ENCODE measurements at regions not wholly inside any gene's neighbourhood (a gene's known extent, or its start where the extent isn't known, plus 50 kb on each side); places are given as distances from the start of the nearest gene placed in this dataset.

DNA sequence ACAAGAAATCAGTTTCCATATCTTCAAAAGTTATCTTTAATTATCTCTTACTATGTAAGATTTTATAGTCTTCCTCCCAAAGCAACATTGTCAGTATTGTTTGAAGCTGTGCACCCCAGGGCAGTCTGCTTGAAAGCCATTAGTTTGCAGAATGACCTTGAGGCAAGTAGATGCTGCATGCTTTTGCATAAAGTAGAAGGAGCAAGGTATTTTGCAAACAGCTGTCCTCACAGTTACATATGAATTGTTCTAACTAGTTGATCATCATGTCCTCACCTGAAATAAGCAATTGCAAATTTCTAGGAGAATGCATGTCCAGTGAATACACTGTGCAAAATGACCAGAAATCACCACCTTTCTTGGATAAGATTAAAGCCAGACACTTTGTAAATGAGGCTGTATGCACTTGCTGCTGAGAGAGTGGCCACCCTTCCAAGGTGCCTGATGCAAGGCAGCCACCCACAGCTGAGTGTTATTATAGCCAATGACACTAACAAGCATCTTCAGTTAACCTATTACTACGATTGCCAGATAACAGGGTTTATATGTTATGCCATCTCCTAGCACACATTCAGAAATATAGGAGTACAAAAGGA, 730.0 kb upstream of the TMEM132C start:
- Histone ChIP-seq H3K27me3 (ENCODE audit: control insufficient read depth, insufficient read depth, low read length) (no peaks in the 10 kb centered on the region), H3K4me1 (ENCODE audit: control insufficient read depth, insufficient read depth, low read length) (no peaks in the 10 kb centered on the region), H3K9ac (ENCODE audit: low read length) (no peak overlapping the region), H3K36me3 (ENCODE audit: control insufficient read depth, insufficient read depth, low read length) (no peaks in the 10 kb centered on the region), H3K27ac (ENCODE audit: low read depth, low read length) (no peak overlapping the region), H3K4me3 (ENCODE audit: low read length) (no peak overlapping the region)

DNA sequence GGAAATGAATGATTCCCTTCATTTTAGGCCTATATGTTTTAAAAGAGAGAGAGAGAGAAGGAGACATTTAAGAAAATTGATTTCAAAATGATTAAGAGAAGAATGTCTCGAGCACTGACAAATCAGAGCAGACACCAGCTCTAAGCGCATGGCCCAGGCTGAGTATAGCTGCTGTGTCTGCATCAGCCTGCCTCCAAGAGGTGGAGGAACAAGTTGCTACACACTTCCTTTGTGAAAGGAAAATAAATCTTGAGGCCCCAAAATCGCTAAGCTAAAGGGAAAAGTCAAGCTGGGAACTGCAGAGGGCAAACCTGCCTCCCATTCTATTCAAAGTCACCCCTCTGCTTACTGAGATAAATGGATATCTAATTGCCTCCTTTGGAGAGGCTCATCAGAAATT, 728.7 kb upstream of the TMEM132C start:
- H3K36me3 ChIP-seq (ENCODE audit: control insufficient read depth, insufficient read depth, low read length): no peaks in the 10 kb centered on the region
- H3K4me3 ChIP-seq (ENCODE audit: low read length): no peak overlapping the region
- no peaks in the 10 kb centered on the region for H3K27me3 ChIP-seq (ENCODE audit: control insufficient read depth, insufficient read depth, low read length)
- H3K27ac ChIP-seq (ENCODE audit: low read depth, low read length): no peak overlapping the region
- H3K9ac ChIP-seq (ENCODE audit: low read length): no peak overlapping the region
- no peaks in the 10 kb centered on the region for H3K4me1 ChIP-seq (ENCODE audit: control insufficient read depth, insufficient read depth, low read length)

DNA sequence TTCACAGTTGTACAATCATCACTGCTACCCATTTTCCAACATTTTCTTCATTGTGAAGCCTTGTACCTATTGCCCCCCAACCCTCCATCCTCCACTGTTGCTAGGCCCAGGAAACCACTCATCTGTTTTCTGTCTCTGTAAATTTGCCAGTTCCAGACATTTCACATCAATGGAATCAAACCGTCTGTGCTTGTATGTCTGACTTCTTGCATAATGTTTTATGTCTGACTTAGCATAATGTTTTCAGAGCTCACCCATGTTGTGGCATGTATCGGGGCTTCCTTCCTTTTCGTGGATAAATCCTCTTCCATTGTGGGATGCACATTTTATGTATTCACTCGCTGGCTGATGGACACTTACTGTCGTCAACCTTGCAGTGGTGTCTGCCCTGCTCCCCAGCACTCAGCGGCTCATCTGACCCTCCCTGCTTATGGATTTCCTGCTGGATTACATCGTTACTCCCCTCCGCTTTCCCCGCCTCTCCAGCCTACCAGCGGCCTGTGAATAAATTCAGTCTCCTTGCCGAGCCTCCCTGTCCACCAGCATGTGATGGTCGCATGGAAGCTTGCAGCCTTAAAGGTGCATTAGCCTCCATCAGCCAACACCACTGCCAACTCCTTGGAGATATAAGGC, 727.6 kb upstream of the TMEM132C start:
- Histone ChIP-seq H3K36me3 (ENCODE audit: control insufficient read depth, insufficient read depth, low read length) (no peaks in the 10 kb centered on the region), H3K4me1 (ENCODE audit: control insufficient read depth, insufficient read depth, low read length) (no peaks in the 10 kb centered on the region), H3K27me3 (ENCODE audit: control insufficient read depth, insufficient read depth, low read length) (no peaks in the 10 kb centered on the region), H3K9ac (ENCODE audit: low read length) (no peak overlapping the region), H3K4me3 (ENCODE audit: low read length) (no peak overlapping the region), H3K27ac (ENCODE audit: low read depth, low read length) (no peak overlapping the region)

DNA sequence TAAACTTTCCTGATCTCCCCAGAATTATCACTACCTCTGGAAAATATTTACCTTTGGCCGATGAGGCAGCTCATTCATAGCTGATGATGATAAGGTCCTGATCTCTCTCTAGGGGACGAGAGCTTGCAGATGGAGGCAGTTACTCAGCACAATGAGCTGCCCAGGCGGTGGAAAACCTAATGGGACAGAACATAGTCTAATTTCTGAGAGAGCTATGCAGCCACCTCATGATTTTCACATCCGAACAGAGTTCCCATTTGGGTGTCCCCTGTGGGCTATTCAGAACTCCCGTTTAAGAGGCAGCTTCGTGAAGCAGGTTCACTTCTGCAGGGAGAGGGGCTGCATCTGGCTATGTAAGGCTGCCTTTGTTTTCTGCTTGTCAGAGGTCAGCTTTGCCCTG, 724.6 kb upstream of the TMEM132C start:
- Histone ChIP-seq H3K36me3 (ENCODE audit: control insufficient read depth, insufficient read depth, low read length) (no peaks in the 10 kb centered on the region), H3K27me3 (ENCODE audit: control insufficient read depth, insufficient read depth, low read length) (no peaks in the 10 kb centered on the region), H3K27ac (ENCODE audit: low read depth, low read length) (no peak overlapping the region), H3K4me3 (ENCODE audit: low read length) (no peak overlapping the region), H3K4me1 (ENCODE audit: control insufficient read depth, insufficient read depth, low read length) (no peaks in the 10 kb centered on the region), H3K9ac (ENCODE audit: low read length) (no peak overlapping the region)

DNA sequence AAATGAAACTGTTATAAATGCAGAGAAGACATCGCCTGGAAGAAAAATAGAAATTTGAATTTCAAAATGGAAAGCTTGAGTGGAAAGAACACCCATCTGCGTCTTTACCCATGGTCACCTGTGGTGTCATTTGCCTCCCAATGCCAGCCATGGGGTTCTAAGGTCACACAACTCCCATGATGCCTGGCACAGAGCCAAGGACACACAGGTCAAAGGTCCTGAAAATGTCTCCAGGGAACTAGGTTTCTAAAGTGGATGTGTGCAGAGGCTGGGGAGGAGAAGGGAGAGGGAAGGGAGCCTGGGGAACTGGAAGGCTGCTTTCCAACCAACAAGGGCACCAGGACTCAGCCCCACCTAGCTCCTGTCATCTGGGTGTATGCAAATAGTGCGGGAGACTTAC, 724.0 kb upstream of the TMEM132C start:
- no peaks in the 10 kb centered on the region for H3K4me1 ChIP-seq (ENCODE audit: control insufficient read depth, insufficient read depth, low read length)
- H3K27me3 ChIP-seq (ENCODE audit: control insufficient read depth, insufficient read depth, low read length): no peaks in the 10 kb centered on the region
- H3K27ac ChIP-seq (ENCODE audit: low read depth, low read length): no peak overlapping the region
- H3K4me3 ChIP-seq (ENCODE audit: low read length): no peak overlapping the region
- H3K9ac ChIP-seq (ENCODE audit: low read length): no peak overlapping the region
- no peaks in the 10 kb centered on the region for H3K36me3 ChIP-seq (ENCODE audit: control insufficient read depth, insufficient read depth, low read length)

DNA sequence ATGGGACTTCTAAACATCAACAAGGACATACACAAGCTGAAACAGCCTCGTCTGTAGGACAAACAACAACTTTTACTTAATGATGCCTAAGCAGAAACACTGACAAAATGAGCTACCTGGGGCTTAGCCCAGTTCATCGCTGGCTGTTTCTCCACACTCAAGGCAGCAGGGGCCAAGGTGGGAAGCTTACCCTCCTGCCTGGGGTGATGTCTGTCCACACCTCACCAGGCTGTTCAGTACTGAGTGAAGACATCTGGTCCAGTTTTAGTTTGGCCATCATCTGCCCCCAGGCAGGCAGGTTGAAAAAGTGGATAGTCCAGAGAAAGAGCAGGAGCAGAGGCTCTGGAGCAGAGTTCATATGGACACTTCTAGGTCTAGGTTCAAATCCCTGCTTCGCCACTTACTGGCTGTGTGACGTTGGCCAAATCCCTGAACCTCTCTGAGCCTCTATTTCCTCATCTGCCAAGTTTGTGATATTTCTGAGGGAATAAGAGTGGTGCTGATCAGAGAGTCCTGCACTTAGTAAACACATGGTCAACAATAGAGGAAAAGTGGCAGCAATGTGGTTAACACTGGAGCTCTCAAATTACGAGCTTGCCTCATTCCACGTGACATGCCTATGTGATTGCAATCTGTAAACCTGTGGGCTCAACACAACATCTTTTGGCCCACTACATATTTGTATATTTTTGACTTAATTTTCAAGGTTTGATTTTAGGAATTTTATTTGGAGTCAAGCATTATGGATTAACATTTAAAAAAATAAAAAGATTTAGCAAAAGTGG, 720.1 kb upstream of the TMEM132C start:
- Histone ChIP-seq H3K27ac (ENCODE audit: low read depth, low read length) (no peak overlapping the region), H3K4me1 (ENCODE audit: control insufficient read depth, insufficient read depth, low read length) (no peaks in the 10 kb centered on the region), H3K4me3 (ENCODE audit: low read length) (no peak overlapping the region), H3K36me3 (ENCODE audit: control insufficient read depth, insufficient read depth, low read length) (no peaks in the 10 kb centered on the region), H3K9ac (ENCODE audit: low read length) (no peak overlapping the region), H3K27me3 (ENCODE audit: control insufficient read depth, insufficient read depth, low read length) (no peaks in the 10 kb centered on the region)

DNA sequence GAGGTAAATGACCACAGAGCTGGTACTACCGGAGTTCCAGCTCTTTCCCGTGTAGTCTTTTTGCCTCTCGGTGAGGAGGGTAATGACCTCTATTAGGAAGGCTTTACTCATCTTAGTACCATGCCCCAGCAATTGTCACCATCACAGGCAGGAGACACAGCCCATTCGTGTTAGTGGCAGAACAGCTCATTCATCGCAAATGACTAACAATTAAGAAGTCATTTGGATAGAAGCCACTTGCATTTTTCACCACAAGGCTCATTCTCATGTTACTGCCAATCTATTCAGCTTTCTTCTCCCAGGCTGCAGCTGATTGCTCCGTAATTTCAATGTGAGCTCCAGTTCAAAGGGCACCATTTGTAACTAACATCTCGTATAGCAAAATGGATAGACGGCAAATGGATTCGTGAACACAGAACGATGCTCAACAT, 718.8 kb upstream of the TMEM132C start:
- H3K4me1 ChIP-seq (ENCODE audit: control insufficient read depth, insufficient read depth, low read length): no peaks in the 10 kb centered on the region
- no peak overlapping the region for H3K4me3 ChIP-seq (ENCODE audit: low read length)
- H3K36me3 ChIP-seq (ENCODE audit: control insufficient read depth, insufficient read depth, low read length): no peaks in the 10 kb centered on the region
- H3K27me3 ChIP-seq (ENCODE audit: control insufficient read depth, insufficient read depth, low read length): no peaks in the 10 kb centered on the region
- no peak overlapping the region for H3K27ac ChIP-seq (ENCODE audit: low read depth, low read length)
- no peak overlapping the region for H3K9ac ChIP-seq (ENCODE audit: low read length)

DNA sequence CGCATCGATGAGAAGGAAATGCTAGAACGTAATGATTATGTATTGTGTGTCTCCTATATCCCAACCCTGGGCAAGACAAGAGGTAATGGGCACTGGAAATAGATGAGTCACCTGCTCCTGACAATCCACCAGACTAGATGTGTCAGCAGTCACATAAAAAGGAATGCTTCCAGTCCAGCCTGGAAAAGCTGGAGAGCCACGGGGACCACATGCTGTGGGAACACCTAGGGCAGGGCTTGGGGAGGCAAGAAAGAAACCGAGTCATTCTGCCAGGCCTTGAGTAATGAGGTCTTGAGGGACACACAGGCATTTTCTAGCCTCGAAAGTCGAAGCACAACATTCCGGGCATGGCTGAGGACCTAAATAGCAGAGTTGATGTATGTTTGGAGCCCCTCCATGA, 716.7 kb upstream of the TMEM132C start:
- Histone ChIP-seq H3K27me3 (ENCODE audit: control insufficient read depth, insufficient read depth, low read length) (no peaks in the 10 kb centered on the region), H3K4me3 (ENCODE audit: low read length) (no peak overlapping the region), H3K27ac (ENCODE audit: low read depth, low read length) (no peak overlapping the region), H3K9ac (ENCODE audit: low read length) (no peak overlapping the region), H3K4me1 (ENCODE audit: control insufficient read depth, insufficient read depth, low read length) (no peaks in the 10 kb centered on the region), H3K36me3 (ENCODE audit: control insufficient read depth, insufficient read depth, low read length) (no peaks in the 10 kb centered on the region)

DNA sequence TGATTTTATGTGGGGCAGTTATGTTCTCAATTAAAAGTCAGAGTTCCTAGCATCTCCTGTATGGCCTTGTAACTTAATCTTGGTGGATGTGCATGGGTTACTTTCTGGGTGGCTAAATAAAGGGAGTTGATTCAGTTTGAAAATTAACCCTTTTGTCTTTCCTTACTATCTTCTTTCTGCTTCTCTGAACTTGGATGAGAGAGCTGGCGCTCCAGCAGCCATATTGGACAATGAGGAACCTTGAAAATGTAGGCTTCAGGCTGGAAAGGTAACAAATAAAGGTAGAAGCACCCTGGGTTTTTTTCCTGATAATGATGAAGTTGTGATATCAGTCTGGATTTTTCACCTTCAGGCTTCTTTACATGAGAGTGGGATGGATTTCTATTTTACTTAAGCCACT, 714.1 kb upstream of the TMEM132C start:
- H3K9ac ChIP-seq (ENCODE audit: low read length): no peak overlapping the region
- no peak overlapping the region for H3K4me3 ChIP-seq (ENCODE audit: low read length)
- no peak overlapping the region for H3K27ac ChIP-seq (ENCODE audit: low read depth, low read length)
- no peaks in the 10 kb centered on the region for H3K36me3 ChIP-seq (ENCODE audit: control insufficient read depth, insufficient read depth, low read length)
- H3K27me3 ChIP-seq (ENCODE audit: control insufficient read depth, insufficient read depth, low read length): no peaks in the 10 kb centered on the region
- no peaks in the 10 kb centered on the region for H3K4me1 ChIP-seq (ENCODE audit: control insufficient read depth, insufficient read depth, low read length)

DNA sequence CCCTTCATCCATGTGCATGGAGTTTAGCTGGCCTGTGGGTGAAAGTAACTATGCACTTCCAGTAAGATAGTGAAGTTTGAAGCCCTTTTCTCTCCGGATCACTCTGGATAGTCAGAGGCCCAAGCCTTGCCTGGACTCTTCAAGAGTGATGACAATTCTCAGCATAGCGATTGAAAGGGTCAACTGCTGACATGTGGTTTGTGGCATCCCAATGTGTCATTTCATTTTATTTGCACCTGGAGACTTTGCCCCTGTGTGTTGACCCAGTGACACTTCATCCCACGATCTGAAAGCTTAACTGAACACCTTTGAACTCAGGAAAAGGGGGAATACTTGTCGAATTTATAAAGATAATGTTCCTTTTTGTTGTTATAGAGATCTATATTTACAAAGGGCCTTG, 711.9 kb upstream of the TMEM132C start:
- no peaks in the 10 kb centered on the region for H3K27me3 ChIP-seq (ENCODE audit: control insufficient read depth, insufficient read depth, low read length)

DNA sequence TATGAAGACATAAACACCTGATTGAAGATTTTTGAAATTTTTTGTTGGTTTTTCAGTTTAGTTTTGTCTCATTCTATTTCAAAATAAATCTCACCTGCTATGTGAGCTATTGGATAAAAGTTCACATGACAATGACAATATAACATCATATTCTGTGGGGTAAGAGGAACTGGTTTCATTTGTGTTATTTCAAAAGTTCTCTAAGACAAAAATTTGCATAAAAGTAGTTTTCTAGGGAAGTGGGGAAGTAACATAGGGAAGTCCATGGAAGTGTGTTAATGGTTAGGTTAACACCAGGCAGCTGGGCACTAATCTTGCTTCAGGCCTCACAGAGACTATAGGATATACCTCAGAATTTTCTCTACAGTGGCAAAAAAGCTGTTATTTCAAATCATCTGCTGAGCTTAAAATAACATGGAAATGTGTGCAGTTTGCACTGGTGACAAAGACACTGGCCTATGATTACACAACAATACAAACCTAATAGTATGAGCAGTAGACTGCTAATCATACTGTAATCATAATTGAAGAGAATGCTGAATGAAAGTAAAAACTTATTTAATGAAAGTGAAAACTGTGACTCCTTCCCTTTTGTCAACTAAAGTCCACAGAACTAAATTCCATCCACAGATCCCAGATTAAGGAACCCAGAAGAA, 710.6 kb upstream of the TMEM132C start:
- Histone ChIP-seq H3K4me1 (ENCODE audit: control insufficient read depth, insufficient read depth, low read length) (no peaks in the 10 kb centered on the region), H3K36me3 (ENCODE audit: control insufficient read depth, insufficient read depth, low read length) (no peaks in the 10 kb centered on the region), H3K27me3 (ENCODE audit: control insufficient read depth, insufficient read depth, low read length) (no peaks in the 10 kb centered on the region), H3K9ac (ENCODE audit: low read length) (no peak overlapping the region), H3K4me3 (ENCODE audit: low read length) (no peak overlapping the region), H3K27ac (ENCODE audit: low read depth, low read length) (no peak overlapping the region)

More for the DNA sequence above, 711.9 kb upstream of the TMEM132C start:
- H3K4me3 ChIP-seq (ENCODE audit: low read length): no peak overlapping the region
- no peak overlapping the region for H3K27ac ChIP-seq (ENCODE audit: low read depth, low read length)
- no peak overlapping the region for H3K9ac ChIP-seq (ENCODE audit: low read length)
- no peaks in the 10 kb centered on the region for H3K36me3 ChIP-seq (ENCODE audit: control insufficient read depth, insufficient read depth, low read length)
- no peaks in the 10 kb centered on the region for H3K4me1 ChIP-seq (ENCODE audit: control insufficient read depth, insufficient read depth, low read length)

DNA sequence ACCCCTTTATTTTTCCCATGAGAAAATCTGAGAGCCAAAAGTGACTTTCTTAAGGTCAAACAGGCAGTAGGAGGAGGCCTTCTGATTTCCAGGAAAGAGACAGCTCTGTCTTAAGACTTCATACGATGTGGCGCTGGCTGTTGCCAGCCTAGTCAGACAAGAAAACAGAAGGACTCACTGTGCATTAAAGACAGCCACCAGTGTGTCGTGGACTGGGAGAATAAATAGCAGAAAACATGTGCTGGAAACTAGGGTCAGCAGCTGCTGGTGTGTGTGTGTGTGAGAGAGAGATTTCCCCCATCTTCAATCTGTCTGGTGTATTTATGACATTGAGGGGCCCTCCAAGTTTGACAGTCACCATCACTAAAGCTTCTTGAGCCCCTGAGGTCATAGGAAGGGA, 708.6 kb upstream of the TMEM132C start:
- H3K27ac ChIP-seq (ENCODE audit: low read depth, low read length): no peak overlapping the region
- no peak overlapping the region for H3K9ac ChIP-seq (ENCODE audit: low read length)
- H3K36me3 ChIP-seq (ENCODE audit: control insufficient read depth, insufficient read depth, low read length): no peaks in the 10 kb centered on the region
- no peak overlapping the region for H3K4me3 ChIP-seq (ENCODE audit: low read length)
- H3K27me3 ChIP-seq (ENCODE audit: control insufficient read depth, insufficient read depth, low read length): no peaks in the 10 kb centered on the region
- H3K4me1 ChIP-seq (ENCODE audit: control insufficient read depth, insufficient read depth, low read length): no peaks in the 10 kb centered on the region

Data from rectal smooth muscle tissue (tissue), 1 donor.